Keratinocyte (primary cell): ENCODE measurements at regions not wholly inside any gene's neighbourhood (a gene's known extent, or its start where the extent isn't known, plus 50 kb on each side); places are given as distances from the start of the nearest gene placed in this dataset.

Experiments
- EZH2 ChIP-seq: IDR thresholded peaks from one replicate; pipeline ENCODE4 v1.6.1; 2012; ENCODE audit warnings: inconsistent platforms, mild to moderate bottlenecking, low read length, moderate library complexity
- TF ChIP-seq, protein P1 (sequence below), 3 experiments: IDR thresholded peaks in 1 of 3; conservative IDR thresholded peaks in 1 of 3; optimal IDR thresholded peaks in 1 of 3; 2 replicates in 2 of 3; 3 replicates in 1 of 3; pipeline versions ENCODE3 to v1.5.1; 2011; ENCODE audit warnings: low read length in 3 of 3, mild to moderate bottlenecking in 3 of 3, moderate library complexity in 2 of 3, control low read depth in 1 of 3, inconsistent platforms in 1 of 3; ENCODE audit not compliant: insufficient read depth in 2 of 3; ENCODE audit errors: extremely low read depth in 1 of 3

DNA sequence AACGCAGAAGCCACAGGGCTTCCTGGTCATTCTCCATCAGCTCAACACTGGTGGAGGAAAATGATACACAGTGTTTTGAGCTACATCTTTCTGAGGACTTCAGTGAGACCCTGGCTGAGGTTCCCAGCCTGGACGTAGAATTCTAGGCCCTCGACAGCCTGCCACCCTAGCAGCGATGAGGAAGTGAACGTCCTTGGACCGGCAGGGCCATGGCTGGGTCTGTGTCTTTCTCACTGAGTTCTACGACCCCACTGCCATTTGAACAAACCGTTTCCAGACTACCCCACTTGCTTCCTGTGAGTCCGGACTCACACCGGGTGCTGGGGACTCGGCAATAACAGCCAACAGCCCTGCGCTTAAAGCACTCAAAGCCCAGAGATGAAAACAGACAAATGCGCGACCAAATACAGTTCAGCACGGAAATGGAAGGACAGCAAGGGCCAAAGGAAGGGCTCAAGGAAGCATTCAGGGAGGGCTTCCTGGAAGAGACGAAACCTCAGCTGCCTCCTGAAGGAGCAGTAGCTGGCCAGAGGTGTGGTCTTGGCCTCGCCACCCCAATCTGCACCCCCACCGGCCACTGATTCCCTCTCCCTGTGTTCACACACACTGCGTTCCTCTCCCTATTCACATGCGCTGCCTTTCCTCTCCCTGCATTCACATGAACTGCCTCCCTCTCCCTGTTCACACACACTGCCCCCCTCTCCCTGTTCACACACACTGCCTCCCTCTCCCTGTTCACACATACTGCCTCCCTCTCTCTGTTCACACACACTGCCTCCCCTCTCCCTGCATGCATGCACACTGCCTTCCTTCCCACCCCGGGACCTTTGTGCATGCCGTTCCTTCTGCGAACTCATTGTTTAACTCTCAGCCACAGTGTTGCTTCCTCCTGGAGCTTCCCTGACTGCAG is 136.3 kb upstream of the PRR20G start:
- TF ChIP-seq, protein P1, sequence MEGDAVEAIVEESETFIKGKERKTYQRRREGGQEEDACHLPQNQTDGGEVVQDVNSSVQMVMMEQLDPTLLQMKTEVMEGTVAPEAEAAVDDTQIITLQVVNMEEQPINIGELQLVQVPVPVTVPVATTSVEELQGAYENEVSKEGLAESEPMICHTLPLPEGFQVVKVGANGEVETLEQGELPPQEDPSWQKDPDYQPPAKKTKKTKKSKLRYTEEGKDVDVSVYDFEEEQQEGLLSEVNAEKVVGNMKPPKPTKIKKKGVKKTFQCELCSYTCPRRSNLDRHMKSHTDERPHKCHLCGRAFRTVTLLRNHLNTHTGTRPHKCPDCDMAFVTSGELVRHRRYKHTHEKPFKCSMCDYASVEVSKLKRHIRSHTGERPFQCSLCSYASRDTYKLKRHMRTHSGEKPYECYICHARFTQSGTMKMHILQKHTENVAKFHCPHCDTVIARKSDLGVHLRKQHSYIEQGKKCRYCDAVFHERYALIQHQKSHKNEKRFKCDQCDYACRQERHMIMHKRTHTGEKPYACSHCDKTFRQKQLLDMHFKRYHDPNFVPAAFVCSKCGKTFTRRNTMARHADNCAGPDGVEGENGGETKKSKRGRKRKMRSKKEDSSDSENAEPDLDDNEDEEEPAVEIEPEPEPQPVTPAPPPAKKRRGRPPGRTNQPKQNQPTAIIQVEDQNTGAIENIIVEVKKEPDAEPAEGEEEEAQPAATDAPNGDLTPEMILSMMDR (optimal IDR thresholded peaks at IDR 0.05 in 1 of 3, IDR thresholded peaks at IDR 0.05 in 1 of 3, conservative IDR thresholded peaks at IDR 0.05 in 1 of 3; ENCODE audit: extremely low read depth in 1 of 3, insufficient read depth in 2 of 3, low read length in 3 of 3) = no peak
- no peak for TF ChIP-seq EZH2
